ENCODE measurements at regions not wholly inside any gene's neighbourhood (a gene's known extent, or its start where the extent isn't known, plus 50 kb on each side); places are given as distances from the start of the nearest gene placed in this dataset.

- no peak for TF ChIP-seq ZFX (IDR thresholded peaks at IDR 0.05)
- TF ChIP-seq CTCF (conservative IDR thresholded peaks at IDR 0.05) = no peak
- no peak overlapping the region for H3K27ac ChIP-seq
Measured at GRCh38 chr6:3625149-3625979, 126.1 kb downstream of the PXDC1 start.

GRCh38 chr6:3624250-3625136, 127.0 kb downstream of the PXDC1 start:
- no peak for TF ChIP-seq CTCF (conservative IDR thresholded peaks at IDR 0.05)
- TF ChIP-seq ZFX (IDR thresholded peaks at IDR 0.05) = no peak
- no peak overlapping the region for H3K27ac ChIP-seq

- H3K27ac ChIP-seq = no peak overlapping the region
- no peak for TF ChIP-seq CTCF (conservative IDR thresholded peaks at IDR 0.05)
- TF ChIP-seq ZFX (IDR thresholded peaks at IDR 0.05) = no peak
Measured at GRCh38 chr6:3623451-3624249, 127.9 kb downstream of the PXDC1 start.

- no peak for TF ChIP-seq CTCF (conservative IDR thresholded peaks at IDR 0.05)
- TF ChIP-seq ZFX (IDR thresholded peaks at IDR 0.05) = no peak
- H3K27ac ChIP-seq = no peak overlapping the region
Measured at GRCh38 chr6:3621411-3621810, 130.1 kb downstream of the PXDC1 start.

- TF ChIP-seq CTCF (conservative IDR thresholded peaks at IDR 0.05) (no peak), ZFX (IDR thresholded peaks at IDR 0.05) (no peak)
- no peak overlapping the region for H3K27ac ChIP-seq
Measured at GRCh38 chr6:3620937-3621336, 130.6 kb downstream of the PXDC1 start.

- no peak overlapping the region for H3K27ac ChIP-seq
- TF ChIP-seq CTCF (conservative IDR thresholded peaks at IDR 0.05) (no peak), ZFX (IDR thresholded peaks at IDR 0.05) (no peak)
Measured at GRCh38 chr6:3620389-3620788, 131.1 kb downstream of the PXDC1 start.
